Right lung (tissue), 2 donors: ENCODE measurements at regions not wholly inside any gene's neighbourhood (a gene's known extent, or its start where the extent isn't known, plus 50 kb on each side); places are given as distances from the start of the nearest gene placed in this dataset.
"Not testable (repeated sequence)": the region's sequence is repeated elsewhere in the genome, so short reads cannot be mapped to it uniquely, and the experiment has no call there.

Source experiments
- DNase-seq, 2 donors: peaks; one replicate each; pipeline ENCODE4 v3.0.0-alpha.2; 2013

GRCh38 chr2:195162918-195163317 is 494.1 kb upstream of the SLC39A10 start:
- DNase-seq: no peak

- no peak for DNase-seq
Observed at GRCh38 chr2:195162194-195162593, 494.8 kb upstream of the SLC39A10 start.

- DNase-seq: no peak
Observed at GRCh38 chr2:195160963-195161362, 496.1 kb upstream of the SLC39A10 start.

- no peak for DNase-seq
Observed at GRCh38 chr2:195151711-195152110, 505.3 kb upstream of the SLC39A10 start.

- DNase-seq: no peak
Observed at GRCh38 chr2:195150819-195151218, 506.2 kb upstream of the SLC39A10 start.

GRCh38 chr2:195148004-195148403 is 509.0 kb upstream of the SLC39A10 start:
- no peak for DNase-seq

- no peak for DNase-seq
Observed at GRCh38 chr2:195146761-195147541, 510.1 kb upstream of the SLC39A10 start.

- no peak for DNase-seq
Observed at GRCh38 chr2:195138435-195138834, 518.6 kb upstream of the SLC39A10 start.

- not testable (repeated sequence) for DNase-seq
Observed at GRCh38 chr2:195125889-195126288, 531.1 kb upstream of the SLC39A10 start.

GRCh38 chr2:195124391-195125079 is 532.5 kb upstream of the SLC39A10 start:
- no peak for DNase-seq

GRCh38 chr2:195122653-195123052 is 534.4 kb upstream of the SLC39A10 start:
- DNase-seq: no peak

- no peak for DNase-seq
Observed at GRCh38 chr2:195121341-195121740, 535.7 kb upstream of the SLC39A10 start.

GRCh38 chr2:195119231-195119630 is 537.8 kb upstream of the SLC39A10 start:
- DNase-seq: no peak

- no peak for DNase-seq
Observed at GRCh38 chr2:195118276-195118675, 538.8 kb upstream of the SLC39A10 start.

GRCh38 chr2:195117011-195117410 is 540.0 kb upstream of the SLC39A10 start:
- DNase-seq: no peak

GRCh38 chr2:195115738-195116137 is 541.3 kb upstream of the SLC39A10 start:
- DNase-seq: no peak

GRCh38 chr2:195108182-195108581 is 548.8 kb upstream of the SLC39A10 start:
- no peak for DNase-seq

GRCh38 chr2:195106681-195107380 is 550.2 kb upstream of the SLC39A10 start:
- DNase-seq: no peak

- DNase-seq: no peak
Observed at GRCh38 chr2:195105581-195105980, 551.4 kb upstream of the SLC39A10 start.

GRCh38 chr2:195094330-195094729 is 562.7 kb upstream of the SLC39A10 start:
- DNase-seq: no peak

- DNase-seq: no peak
Observed at GRCh38 chr2:195092341-195092740, 564.7 kb upstream of the SLC39A10 start.

- DNase-seq: not testable (repeated sequence)
Observed at GRCh38 chr2:195072806-195073205, 584.2 kb upstream of the SLC39A10 start.

GRCh38 chr2:195057001-195057400 is 600.0 kb upstream of the SLC39A10 start:
- no peak for DNase-seq
